DND-41 (cell line): ENCODE measurements at regions not wholly inside any gene's neighbourhood (a gene's known extent, or its start where the extent isn't known, plus 50 kb on each side); places are given as distances from the start of the nearest gene placed in this dataset.
"Not testable (repeated sequence)": the region's sequence is repeated elsewhere in the genome, so short reads cannot be mapped to it uniquely, and the experiment has no call there.

Experiments
- CTCF ChIP-seq: IDR thresholded peaks from 2 replicates; pipeline ENCODE4 v1.5.1; 2012; ENCODE audit warnings: borderline replicate concordance, low read length, moderate library complexity, mild to moderate bottlenecking; ENCODE audit not compliant: poor library complexity, severe bottlenecking; ENCODE audit errors: extremely low read depth
- EZH2 ChIP-seq: IDR thresholded peaks from 3 replicates; pipeline ENCODE4 v1.6.1; 2012; ENCODE audit warnings: borderline replicate concordance, low read depth, mild to moderate bottlenecking, moderate library complexity, low read length, inconsistent platforms; ENCODE audit not compliant: severe bottlenecking

- not testable (repeated sequence) for TF ChIP-seq EZH2, CTCF
Observed at GRCh38 chr2:110329158-110329557, 116.8 kb upstream of the MTLN start.
